ENCODE measurements at regions not wholly inside any gene's neighbourhood (a gene's known extent, or its start where the extent isn't known, plus 50 kb on each side); places are given as distances from the start of the nearest gene placed in this dataset.

- no peak for DNase-seq
Measured at GRCh38 chr3:145518639-145519038, 642.3 kb downstream of the PLOD2 start.

- DNase-seq: no peak
Measured at GRCh38 chr3:145519398-145520047, 641.5 kb downstream of the PLOD2 start.

- no peak for DNase-seq
Measured at GRCh38 chr3:145522179-145522578, 638.8 kb downstream of the PLOD2 start.

GRCh38 chr3:145522893-145523651 lies 637.9 kb downstream of the PLOD2 start:
- no peak for DNase-seq

- DNase-seq: no peak
Measured at GRCh38 chr3:145531548-145531947, 629.4 kb downstream of the PLOD2 start.

- DNase-seq: no peak
Measured at GRCh38 chr3:145533696-145534095, 627.3 kb downstream of the PLOD2 start.

- no peak for DNase-seq
Measured at GRCh38 chr3:145536461-145536860, 624.5 kb downstream of the PLOD2 start.

GRCh38 chr3:145550522-145550921 lies 610.5 kb downstream of the PLOD2 start:
- no peak for DNase-seq

- no peak for DNase-seq
Measured at GRCh38 chr3:145557405-145557804, 603.6 kb downstream of the PLOD2 start.

GRCh38 chr3:145578471-145578870 lies 582.5 kb downstream of the PLOD2 start:
- no peak for DNase-seq

- DNase-seq: no peak
Measured at GRCh38 chr3:145581694-145582093, 579.3 kb downstream of the PLOD2 start.

- no peak for DNase-seq
Measured at GRCh38 chr3:145604851-145605250, 556.1 kb downstream of the PLOD2 start.

- DNase-seq: no peak
Measured at GRCh38 chr3:145620002-145620401, 541.0 kb downstream of the PLOD2 start.

GRCh38 chr3:145620486-145620885 lies 540.5 kb downstream of the PLOD2 start:
- DNase-seq: no peak

- no peak for DNase-seq
Measured at GRCh38 chr3:145623349-145623748, 537.6 kb downstream of the PLOD2 start.

GRCh38 chr3:145628211-145628610 lies 532.8 kb downstream of the PLOD2 start:
- DNase-seq: no peak

- no peak for DNase-seq
Measured at GRCh38 chr3:145637105-145637504, 523.9 kb downstream of the PLOD2 start.

- DNase-seq: no peak
Measured at GRCh38 chr3:145639003-145639606, 521.9 kb downstream of the PLOD2 start.

- DNase-seq: no peak
Measured at GRCh38 chr3:145639875-145640274, 521.1 kb downstream of the PLOD2 start.

GRCh38 chr3:145648396-145648795 lies 512.6 kb downstream of the PLOD2 start:
- DNase-seq: no peak

- DNase-seq: no peak
Measured at GRCh38 chr3:145649368-145649887, 511.6 kb downstream of the PLOD2 start.

GRCh38 chr3:145650170-145650569 lies 510.8 kb downstream of the PLOD2 start:
- DNase-seq: no peak

GRCh38 chr3:145671121-145671520 lies 489.9 kb downstream of the PLOD2 start:
- no peak for DNase-seq

GRCh38 chr3:145673838-145674237 lies 487.1 kb downstream of the PLOD2 start:
- DNase-seq: no peak

Data from CD4-positive, alpha-beta T cell treated with Interferon gamma for 1 hour (primary cell).